ENCODE measurements at regions not wholly inside any gene's neighbourhood (a gene's known extent, or its start where the extent isn't known, plus 50 kb on each side); places are given as distances from the start of the nearest gene placed in this dataset.

GRCh38 chr2:220892018-220892634 lies 680.0 kb downstream of the EPHA4 start:
- DNase-seq, result no peak

GRCh38 chr2:220893411-220893810 lies 678.7 kb downstream of the EPHA4 start:
- DNase-seq, result no peak

GRCh38 chr2:220894069-220894468 lies 678.0 kb downstream of the EPHA4 start:
- no peak for DNase-seq

GRCh38 chr2:220899492-220899891 lies 672.6 kb downstream of the EPHA4 start:
- DNase-seq, result no peak

- DNase-seq, result no peak
These were observed 668.1 kb downstream of the EPHA4 start for GRCh38 chr2:220904015-220904414.

- no peak for DNase-seq
These were observed 658.7 kb downstream of the EPHA4 start for GRCh38 chr2:220913384-220913783.

GRCh38 chr2:220915092-220915623 lies 656.9 kb downstream of the EPHA4 start:
- DNase-seq, result no peak

GRCh38 chr2:220916931-220917330 lies 655.2 kb downstream of the EPHA4 start:
- DNase-seq, result no peak

- DNase-seq, result no peak
These were observed 641.6 kb downstream of the EPHA4 start for GRCh38 chr2:220930271-220931076.

GRCh38 chr2:220931491-220931890 lies 640.6 kb downstream of the EPHA4 start:
- DNase-seq, result no peak

GRCh38 chr2:220932041-220932440 lies 640.1 kb downstream of the EPHA4 start:
- no peak for DNase-seq

GRCh38 chr2:220935789-220936321 lies 636.2 kb downstream of the EPHA4 start:
- DNase-seq, result no peak

- DNase-seq, result no peak
These were observed 635.4 kb downstream of the EPHA4 start for GRCh38 chr2:220936641-220937197.

- DNase-seq, result no peak
These were observed 634.9 kb downstream of the EPHA4 start for GRCh38 chr2:220937245-220937644.

- DNase-seq, result no peak
These were observed 631.5 kb downstream of the EPHA4 start for GRCh38 chr2:220940646-220941045.

GRCh38 chr2:220941683-220942082 lies 630.4 kb downstream of the EPHA4 start:
- no peak for DNase-seq

GRCh38 chr2:220946552-220946951 lies 625.6 kb downstream of the EPHA4 start:
- DNase-seq, result no peak

GRCh38 chr2:220948579-220948978 lies 623.5 kb downstream of the EPHA4 start:
- DNase-seq, result no peak

GRCh38 chr2:220949466-220949865 lies 622.6 kb downstream of the EPHA4 start:
- no peak for DNase-seq

GRCh38 chr2:220955776-220956175 lies 616.3 kb downstream of the EPHA4 start:
- no peak for DNase-seq

GRCh38 chr2:220956429-220956828 lies 615.7 kb downstream of the EPHA4 start:
- DNase-seq, result no peak

GRCh38 chr2:220959391-220959802 lies 612.7 kb downstream of the EPHA4 start:
- no peak for DNase-seq

- no peak for DNase-seq
These were observed 610.8 kb downstream of the EPHA4 start for GRCh38 chr2:220961143-220961860.

Measured in activated CD4-positive, alpha-beta T cell treated with anti-CD3 and anti-CD28 coated beads for 1 hour (primary cell).